ENCODE measurements at regions not wholly inside any gene's neighbourhood (a gene's known extent, or its start where the extent isn't known, plus 50 kb on each side); places are given as distances from the start of the nearest gene placed in this dataset.

DNA sequence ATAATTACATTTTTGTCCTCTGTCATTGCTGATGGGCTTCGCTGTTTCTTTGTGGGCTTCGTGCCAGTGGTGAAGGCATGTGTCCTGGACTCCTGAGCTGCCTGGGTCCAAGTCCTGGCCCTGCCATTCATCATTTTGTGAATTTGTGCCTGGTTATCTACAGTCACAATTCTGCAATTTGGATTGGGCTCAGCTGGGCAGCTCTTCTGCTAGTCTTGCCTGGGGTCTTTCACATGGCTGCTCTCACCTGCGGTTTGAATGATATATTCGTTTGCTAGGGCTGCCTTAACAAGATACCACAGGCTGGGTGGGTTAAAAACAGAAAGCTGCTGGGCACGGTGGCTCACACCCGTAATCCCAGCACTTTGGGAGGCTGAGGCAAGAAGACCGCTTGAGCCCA, 192.7 kb upstream of the IER5L start:
- TF ChIP-seq ZNF274 (IDR thresholded peaks at IDR 0.05; ENCODE audit: low read depth, low read length) (no peak), SUZ12 (IDR thresholded peaks at IDR 0.05; ENCODE audit: extremely low read depth, insufficient read depth, insufficient read length) (no peak), YY1 (IDR thresholded peaks at IDR 0.05; ENCODE audit: insufficient read depth, insufficient read length) (no peak)
